Nephron (organoid): ENCODE measurements at regions not wholly inside any gene's neighbourhood (a gene's known extent, or its start where the extent isn't known, plus 50 kb on each side); places are given as distances from the start of the nearest gene placed in this dataset.

Experiments
- H3K27ac Mint-ChIP-seq, 3 experiments: 2 replicates each; pipeline ENCODE4 v1.8.0; 2020; ENCODE audit warnings: mixed read lengths in 3 of 3, mild to moderate bottlenecking in 2 of 3, moderate library complexity in 1 of 3
- H3K27me3 Mint-ChIP-seq: 2 replicates; pipeline ENCODE4 v1.8.0; 2021; ENCODE audit warnings: low read depth, mild to moderate bottlenecking, moderate library complexity, mixed read lengths
- H3K36me3 Mint-ChIP-seq: 2 replicates; pipeline ENCODE4 v1.8.0; 2020; ENCODE audit warnings: low read depth, mixed read lengths
- H3K4me1 Mint-ChIP-seq: 2 replicates; pipeline ENCODE4 v1.8.0; 2020; ENCODE audit warnings: mixed read lengths
- H3K4me3 Mint-ChIP-seq, 3 experiments: 2 replicates each; pipeline ENCODE4 v1.8.0; 2020; ENCODE audit warnings: mild to moderate bottlenecking in 3 of 3, mixed read lengths in 3 of 3, moderate library complexity in 2 of 3
- H3K9me3 Mint-ChIP-seq: 2 replicates; pipeline ENCODE4 v1.8.0; 2020; ENCODE audit warnings: mixed read lengths
- CTCF ChIP-seq, 3 experiments: fragments of 200-600 bp; sonication (generic); IDR thresholded peaks; one replicate each; pipeline ENCODE4 v1.5.0; 2021; ENCODE audit warnings: antibody characterized with exemption in 3 of 3; ENCODE audit not compliant: unreplicated experiment in 3 of 3

GRCh38 chr1:232212253-232212652, 417.7 kb downstream of the SIPA1L2 start:
- H3K27me3 Mint-ChIP-seq = peaks cover 4% of the 10 kb centered on the region
- peaks cover 4% of the 10 kb centered on the region for H3K4me1 Mint-ChIP-seq
- H3K9me3 Mint-ChIP-seq = no peaks in the 10 kb centered on the region
- no peak overlapping the region for H3K4me3 Mint-ChIP-seq
- no peak overlapping the region for H3K27ac Mint-ChIP-seq
- no peak for TF ChIP-seq CTCF (IDR thresholded peaks at IDR 0.05; ENCODE audit: unreplicated experiment in 3 of 3)
- H3K36me3 Mint-ChIP-seq = no peaks in the 10 kb centered on the region

GRCh38 chr1:232211149-232211548, 418.8 kb downstream of the SIPA1L2 start:
- TF ChIP-seq CTCF (IDR thresholded peaks at IDR 0.05; ENCODE audit: unreplicated experiment in 3 of 3) = peak in 1 of 3 experiments; percentile 12
- Mint-ChIP-seq H3K27me3 (peaks cover 4% of the 10 kb centered on the region), H3K9me3 (no peaks in the 10 kb centered on the region), H3K4me3 (no peak overlapping the region), H3K36me3 (no peaks in the 10 kb centered on the region), H3K4me1 (peaks cover 4% of the 10 kb centered on the region), H3K27ac (no peak overlapping the region)

- peaks cover under 1% of the 10 kb centered on the region for H3K9me3 Mint-ChIP-seq
- no peaks in the 10 kb centered on the region for H3K36me3 Mint-ChIP-seq
- H3K27ac Mint-ChIP-seq = no peak overlapping the region
- H3K4me1 Mint-ChIP-seq = peaks cover 4% of the 10 kb centered on the region
- peaks cover 4% of the 10 kb centered on the region for H3K27me3 Mint-ChIP-seq
- no peak overlapping the region for H3K4me3 Mint-ChIP-seq
- no peak for TF ChIP-seq CTCF (IDR thresholded peaks at IDR 0.05; ENCODE audit: unreplicated experiment in 3 of 3)
These were observed 420.6 kb downstream of the SIPA1L2 start for GRCh38 chr1:232209357-232209756.

DNA sequence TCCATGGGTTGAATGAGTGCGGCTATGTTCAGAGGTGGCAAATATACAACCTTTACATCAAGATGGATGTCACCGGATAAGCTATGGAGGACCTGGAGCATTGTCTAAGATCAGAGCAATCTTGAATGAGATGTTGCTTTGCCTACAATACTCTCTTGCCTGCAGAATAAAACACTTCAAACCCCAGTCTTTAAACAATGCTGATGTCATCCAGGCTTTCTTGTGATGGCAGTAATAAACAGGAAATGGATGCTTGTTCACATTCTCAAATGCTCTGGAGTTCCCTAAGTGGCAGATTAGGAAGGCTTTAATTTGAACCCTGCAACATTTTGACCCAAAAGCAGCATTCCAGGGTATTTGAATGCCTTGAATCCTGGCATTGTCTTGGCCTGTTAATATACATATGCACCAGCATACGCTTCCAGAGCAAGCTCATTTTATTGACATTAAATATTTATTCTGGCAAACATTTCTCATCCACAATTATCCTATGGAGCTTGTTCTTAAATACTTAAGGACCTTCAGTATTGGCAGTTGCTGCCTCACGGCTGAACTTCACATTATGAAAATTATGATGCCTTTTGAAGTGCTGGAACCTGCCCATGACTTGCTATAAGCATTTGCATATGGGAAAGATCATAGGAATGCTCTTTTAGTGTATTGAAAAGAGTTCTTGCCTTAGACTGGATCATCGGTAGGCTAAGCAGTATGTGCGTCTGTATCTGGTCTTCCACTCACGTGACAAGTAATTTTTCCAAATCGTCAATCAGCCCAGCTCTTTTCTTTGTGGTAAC, 422.7 kb downstream of the SIPA1L2 start:
- Mint-ChIP-seq H3K27ac (no peak overlapping the region), H3K36me3 (peaks cover 3% of the 10 kb centered on the region), H3K4me1 (peaks cover 4% of the 10 kb centered on the region), H3K27me3 (peaks cover 1% of the 10 kb centered on the region), H3K4me3 (no peak overlapping the region), H3K9me3 (peaks cover 17% of the 10 kb centered on the region)
- TF ChIP-seq CTCF (IDR thresholded peaks at IDR 0.05; ENCODE audit: unreplicated experiment in 3 of 3) = no peak

GRCh38 chr1:232204269-232204668, 425.7 kb downstream of the SIPA1L2 start:
- H3K4me3 Mint-ChIP-seq = no peak overlapping the region
- TF ChIP-seq CTCF (IDR thresholded peaks at IDR 0.05; ENCODE audit: unreplicated experiment in 3 of 3) = no peak
- peaks cover 2% of the 10 kb centered on the region for H3K4me1 Mint-ChIP-seq
- peaks cover 32% of the 10 kb centered on the region for H3K9me3 Mint-ChIP-seq
- H3K27me3 Mint-ChIP-seq = no peaks in the 10 kb centered on the region
- H3K27ac Mint-ChIP-seq = no peak overlapping the region
- peaks cover 10% of the 10 kb centered on the region for H3K36me3 Mint-ChIP-seq

DNA sequence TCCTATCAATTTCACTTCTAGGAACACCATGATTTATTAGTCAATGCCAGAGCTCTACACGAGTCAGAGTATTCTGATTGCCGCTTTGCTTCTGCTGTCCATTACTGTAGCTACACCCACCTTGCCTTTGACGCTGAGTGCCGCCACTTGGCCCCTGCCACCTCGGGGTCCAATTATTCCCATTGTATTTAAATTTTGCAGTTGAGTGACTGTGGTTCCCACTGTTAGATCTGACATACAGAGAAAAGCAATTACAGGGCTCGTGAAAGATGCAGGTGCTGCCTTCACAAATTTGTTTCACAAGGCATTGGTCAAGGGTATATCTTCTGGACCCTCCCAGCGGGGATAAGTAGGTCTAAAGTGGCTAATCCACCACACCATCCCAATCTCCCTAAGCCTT, 428.9 kb downstream of the SIPA1L2 start:
- no peaks in the 10 kb centered on the region for H3K27me3 Mint-ChIP-seq
- no peak overlapping the region for H3K4me3 Mint-ChIP-seq
- TF ChIP-seq CTCF (IDR thresholded peaks at IDR 0.05; ENCODE audit: unreplicated experiment in 3 of 3) = no peak
- no peaks in the 10 kb centered on the region for H3K4me1 Mint-ChIP-seq
- peaks cover 10% of the 10 kb centered on the region for H3K36me3 Mint-ChIP-seq
- H3K9me3 Mint-ChIP-seq = peaks cover 32% of the 10 kb centered on the region
- H3K27ac Mint-ChIP-seq = no peak overlapping the region
